Amygdala (tissue), 56 donors: ENCODE measurements at regions not wholly inside any gene's neighbourhood (a gene's known extent, or its start where the extent isn't known, plus 50 kb on each side); places are given as distances from the start of the nearest gene placed in this dataset.
"Not testable (repeated sequence)": the region's sequence is repeated elsewhere in the genome, so short reads cannot be mapped to it uniquely, and the experiment has no call there.

Experiments
- DNase-seq, 56 donors: peaks; one replicate each; lab custom pipeline; 2025; lab: John Stamatoyannopoulos, UW

GRCh38 chr20:26373066-26373465 lies 676.4 kb upstream of the ZNF337 start:
- DNase-seq: not testable (repeated sequence)

GRCh38 chr20:26354511-26354910 lies 657.9 kb upstream of the ZNF337 start:
- DNase-seq: no peak

- DNase-seq: no peak
Measured at GRCh38 chr20:26347396-26347795, 650.7 kb upstream of the ZNF337 start.

GRCh38 chr20:26340460-26341065 lies 643.9 kb upstream of the ZNF337 start:
- DNase-seq: not testable (repeated sequence)

- no peak for DNase-seq
Measured at GRCh38 chr20:26324177-26324576, 627.5 kb upstream of the ZNF337 start.

GRCh38 chr20:26315054-26315453 lies 618.4 kb upstream of the ZNF337 start:
- DNase-seq: no peak

GRCh38 chr20:26309720-26310119 lies 613.1 kb upstream of the ZNF337 start:
- not testable (repeated sequence) for DNase-seq

- DNase-seq: no peak
Measured at GRCh38 chr20:26308961-26309360, 612.3 kb upstream of the ZNF337 start.

GRCh38 chr20:26295006-26295405 lies 598.4 kb upstream of the ZNF337 start:
- no peak for DNase-seq

GRCh38 chr20:26288379-26289061 lies 591.9 kb upstream of the ZNF337 start:
- not testable (repeated sequence) for DNase-seq

- no peak for DNase-seq
Measured at GRCh38 chr20:26279238-26279637, 582.6 kb upstream of the ZNF337 start.

- no peak for DNase-seq
Measured at GRCh38 chr20:26277339-26277738, 580.7 kb upstream of the ZNF337 start.

- peak in 17 of 56 donors; percentile 0 to 43 (median 2) for DNase-seq
Measured at GRCh38 chr20:26276554-26277210, 580.0 kb upstream of the ZNF337 start.

- DNase-seq: not testable (repeated sequence)
Measured at GRCh38 chr20:26268762-26269161, 572.1 kb upstream of the ZNF337 start.

- not testable (repeated sequence) for DNase-seq
Measured at GRCh38 chr20:26260925-26261324, 564.3 kb upstream of the ZNF337 start.

- not testable (repeated sequence) for DNase-seq
Measured at GRCh38 chr20:26252311-26252975, 555.8 kb upstream of the ZNF337 start.

- not testable (repeated sequence) for DNase-seq
Measured at GRCh38 chr20:26251376-26251775, 554.7 kb upstream of the ZNF337 start.

GRCh38 chr20:26250249-26251114 lies 553.8 kb upstream of the ZNF337 start:
- not testable (repeated sequence) for DNase-seq

- DNase-seq: no peak
Measured at GRCh38 chr20:26243731-26244130, 547.1 kb upstream of the ZNF337 start.

- not testable (repeated sequence) for DNase-seq
Measured at GRCh38 chr20:26220609-26221008, 524.0 kb upstream of the ZNF337 start.
